Panc1 (cell line): ENCODE measurements at regions not wholly inside any gene's neighbourhood (a gene's known extent, or its start where the extent isn't known, plus 50 kb on each side); places are given as distances from the start of the nearest gene placed in this dataset.

Experiments
- ATAC-seq: fragments of 200-7000 bp; cut with Tn5 transposase; 2 replicates; pipeline ENCODE4 v1.9.1; 2020; ENCODE audit warnings: mild to moderate bottlenecking, moderate library complexity
- BruUV-seq: library from RNA; stranded (reverse); fragments of 400-500 nt; replicated peaks from 2 replicates; lab custom pipeline; 2021; lab: Mats Ljungman, UMichigan
- CTCF ChIA-PET: fragments of 300-600 bp; sonication (Branson Sonifier 250); formaldehyde crosslinking; loops from one replicate; lab custom pipeline; 2022; ENCODE audit warnings: antibody characterized with exemption; lab: Charles Lee
- POLR2A ChIA-PET: fragments of 300-600 bp; sonication (Branson Sonifier 250); formaldehyde crosslinking; loops from one replicate; lab custom pipeline; 2022; ENCODE audit warnings: antibody characterized with exemption; lab: Charles Lee
- DNase-seq: peaks from one replicate; pipeline ENCODE4 v3.0.0-alpha.2; 2010; ENCODE audit warnings: low read depth, low spot score
- H3K27ac ChIP-seq: 2 replicates; pipeline ENCODE4 v1.5.1; 2011; ENCODE audit warnings: mild to moderate bottlenecking, low read length, inconsistent platforms
- H3K27me3 ChIP-seq: fragments of 200-500 bp; sonication (Bioruptor generic); 2 replicates; pipeline ENCODE4 v1.6.0; 2014; ENCODE audit warnings: low read length, inconsistent platforms; ENCODE audit not compliant: control insufficient read depth, insufficient read depth
- H3K36me3 ChIP-seq: fragments of 200-500 bp; sonication (Bioruptor generic); 2 replicates; pipeline ENCODE4 v1.5.1; 2014; ENCODE audit warnings: inconsistent platforms, mild to moderate bottlenecking, low read length, moderate library complexity; ENCODE audit not compliant: control insufficient read depth, insufficient read depth
- H3K4me1 ChIP-seq: 2 replicates; pipeline ENCODE4 v1.5.1; 2011; ENCODE audit warnings: inconsistent platforms, mild to moderate bottlenecking, low read length, moderate library complexity; ENCODE audit not compliant: control insufficient read depth, insufficient read depth
- H3K4me3 ChIP-seq, 2 experiments: 2 replicates each; pipeline ENCODE4 v1.5.1; 2011 to 2012; ENCODE audit warnings: low read depth in 2 of 2, low read length in 2 of 2, mild to moderate bottlenecking in 2 of 2, inconsistent platforms in 1 of 2, moderate library complexity in 1 of 2
- H3K9me3 ChIP-seq: fragments of 200-500 bp; sonication (Bioruptor generic); 2 replicates; pipeline ENCODE4 v1.5.1; 2014; ENCODE audit warnings: low read depth, mild to moderate bottlenecking, inconsistent platforms, low read length, moderate library complexity; ENCODE audit not compliant: control insufficient read depth, insufficient read depth
- CTCF ChIP-seq: fragments of 450-650 bp; IDR thresholded peaks from 2 replicates; pipeline ENCODE4 v1.5.1; 2017; ENCODE audit warnings: mild to moderate bottlenecking
- POLR2AphosphoS5 ChIP-seq: IDR thresholded peaks from 2 replicates; pipeline ENCODE4 v1.6.1; 2012; ENCODE audit warnings: mild to moderate bottlenecking, low read depth, low read length, moderate library complexity
- REST ChIP-seq, 2 experiments: IDR thresholded peaks; 2 replicates each; pipeline ENCODE4 v1.6.1; 2011 to 2012; ENCODE audit warnings: low read depth in 2 of 2, control low read depth in 1 of 2, low read length in 1 of 2, mild to moderate bottlenecking in 1 of 2, moderate library complexity in 1 of 2; ENCODE audit not compliant: insufficient read depth in 1 of 2
- SIN3A ChIP-seq: IDR thresholded peaks from 2 replicates; pipeline ENCODE4 v1.6.1; 2012; ENCODE audit warnings: low read depth, mild to moderate bottlenecking, low read length, moderate library complexity, borderline replicate concordance; ENCODE audit not compliant: insufficient read depth
- TCF7L2 ChIP-seq: IDR thresholded peaks from 2 replicates; pipeline ENCODE4 v1.6.1; 2011; ENCODE audit warnings: mild to moderate bottlenecking, low read depth, low read length, inconsistent platforms
- in situ Hi-C: cut with HindIII; loops from 2 replicates; pipeline ENCODE4 v1.10.0; 2016; ENCODE audit warnings: low sequenced_read_pairs, low pct_unique_long_range_greater_than_20kb
- intact Hi-C: fragments of 100-400 bp; cut with micrococcal nuclease; formaldehyde crosslinking; loops from one replicate; pipeline ENCODE4 v1.10.0; 2022; ENCODE audit not compliant: unreplicated experiment

DNA sequence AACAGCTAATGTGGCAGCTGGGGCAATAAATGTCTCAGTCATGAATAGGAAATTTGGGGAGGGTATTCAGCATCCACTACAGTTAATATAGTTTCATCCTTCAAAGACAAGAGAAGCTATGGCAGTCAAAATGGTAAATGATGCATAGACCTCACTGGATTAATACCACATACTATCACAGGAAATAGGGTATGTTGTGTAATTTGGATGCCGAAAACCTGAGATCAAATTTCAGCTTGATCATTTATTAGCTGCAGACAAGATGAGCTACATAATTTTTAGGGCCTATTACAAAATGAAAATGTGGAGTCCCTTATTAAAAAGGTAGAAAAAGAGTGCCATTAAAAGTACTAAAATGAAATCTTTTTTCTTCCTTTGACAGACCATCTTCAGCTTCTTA lies 112.6 kb upstream of the MTAP start:
- POLR2A ChIA-PET, result no interaction called here
- DNase-seq, result no peak
- in situ Hi-C loops, result no loop called here

GRCh38 chr9:21690561-21690960 lies 111.9 kb upstream of the MTAP start:
- Histone ChIP-seq H3K9me3 (no peaks in the 10 kb centered on the region; the same call in 1 of the 2 replicates), H3K4me1 (peaks cover 55% of the 10 kb centered on the region), H3K27ac (peak overlapping the region; percentile 60), H3K36me3 (no peaks in the 10 kb centered on the region), H3K27me3 (no peaks in the 10 kb centered on the region), H3K4me3 (no peak overlapping the region)
- ATAC-seq, result no peak
- ChIA-PET CTCF (interaction anchor here (0.6 kb wide), 1 partner anchor 16 kb away, joined by 3 read pairs; no protein-coding TSS in a partner anchor), POLR2A (no interaction called here)
- intact Hi-C loops, result no loop called here
- BruUV-seq, result no TSS peak
- no peak for DNase-seq
- in situ Hi-C loops, result no loop called here
- TF ChIP-seq SIN3A, result no peak
- TF ChIP-seq POLR2AphosphoS5, result no peak
- no peak for TF ChIP-seq REST (IDR thresholded peaks at IDR 0.05; ENCODE audit: insufficient read depth in 1 of 2, low read depth in 2 of 2, low read length in 1 of 2)
- no peak for TF ChIP-seq TCF7L2
- no peak for TF ChIP-seq CTCF

More for the DNA sequence above, 112.6 kb upstream of the MTAP start:
- Histone ChIP-seq H3K27me3 (no peaks in the 10 kb centered on the region), H3K36me3 (no peaks in the 10 kb centered on the region), H3K4me3 (no peak overlapping the region), H3K27ac (peak overlapping the region; percentile 95), H3K9me3 (no peaks in the 10 kb centered on the region; the same call in 1 of the 2 replicates), H3K4me1 (peaks cover 62% of the 10 kb centered on the region)
- TF ChIP-seq REST (IDR thresholded peaks at IDR 0.05; ENCODE audit: insufficient read depth in 1 of 2, low read depth in 2 of 2, low read length in 1 of 2), result no peak
- no peak for TF ChIP-seq SIN3A
- no TSS peak for BruUV-seq
- intact Hi-C loops, result loop anchor here (10.0 kb wide), 1 partner anchor 95 kb away; no protein-coding TSS in a partner anchor
- CTCF ChIA-PET, result interaction anchor here (0.6 kb wide), 1 partner anchor 16 kb away, joined by 3 read pairs; no protein-coding TSS in a partner anchor
- ATAC-seq, result no peak
